ENCODE measurements at regions not wholly inside any gene's neighbourhood (a gene's known extent, or its start where the extent isn't known, plus 50 kb on each side); places are given as distances from the start of the nearest gene placed in this dataset.
"Not testable (repeated sequence)": the region's sequence is repeated elsewhere in the genome, so short reads cannot be mapped to it uniquely, and the experiment has no call there.

DNA sequence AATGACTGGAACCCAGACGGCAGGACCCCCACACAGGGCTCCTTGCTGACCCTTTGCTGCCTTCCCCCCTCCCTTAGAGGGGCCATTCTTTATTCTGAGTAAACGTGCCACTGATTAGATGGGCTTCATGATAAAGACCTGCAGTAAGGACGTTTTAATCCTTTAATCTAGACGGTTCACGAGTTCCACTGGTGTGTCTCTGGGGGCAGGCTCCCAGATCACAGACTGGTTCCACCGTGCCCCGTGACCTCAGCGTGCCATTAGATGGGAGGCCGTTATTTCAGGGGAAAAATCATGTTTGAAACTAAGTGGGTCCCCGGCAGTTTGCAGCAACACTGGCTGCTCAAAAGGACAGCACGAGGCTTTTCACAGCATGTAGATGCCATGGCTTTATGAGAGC lies 246.9 kb upstream of the PLGLB2 start:
- not testable (repeated sequence) for H3K4me3 ChIP-seq (ENCODE audit: low read length)
- peak; percentile 0 for DNase-seq (ENCODE audit: low read depth)

GRCh38 chr2:87502948-87503347 lies 244.9 kb upstream of the PLGLB2 start:
- TF ChIP-seq CTCF (conservative IDR thresholded peaks at IDR 0.05; ENCODE audit: low read depth, low read length), result peak; percentile 6
- not testable (repeated sequence) for DNase-seq (ENCODE audit: low read depth); H3K4me3 ChIP-seq (ENCODE audit: low read length)

GRCh38 chr2:87505239-87505638 lies 242.6 kb upstream of the PLGLB2 start:
- not testable (repeated sequence) for DNase-seq (ENCODE audit: low read depth); H3K4me3 ChIP-seq (ENCODE audit: low read length)

GRCh38 chr2:87505909-87506308 lies 242.0 kb upstream of the PLGLB2 start:
- H3K4me3 ChIP-seq (ENCODE audit: low read length); DNase-seq (ENCODE audit: low read depth): not testable (repeated sequence)

DNA sequence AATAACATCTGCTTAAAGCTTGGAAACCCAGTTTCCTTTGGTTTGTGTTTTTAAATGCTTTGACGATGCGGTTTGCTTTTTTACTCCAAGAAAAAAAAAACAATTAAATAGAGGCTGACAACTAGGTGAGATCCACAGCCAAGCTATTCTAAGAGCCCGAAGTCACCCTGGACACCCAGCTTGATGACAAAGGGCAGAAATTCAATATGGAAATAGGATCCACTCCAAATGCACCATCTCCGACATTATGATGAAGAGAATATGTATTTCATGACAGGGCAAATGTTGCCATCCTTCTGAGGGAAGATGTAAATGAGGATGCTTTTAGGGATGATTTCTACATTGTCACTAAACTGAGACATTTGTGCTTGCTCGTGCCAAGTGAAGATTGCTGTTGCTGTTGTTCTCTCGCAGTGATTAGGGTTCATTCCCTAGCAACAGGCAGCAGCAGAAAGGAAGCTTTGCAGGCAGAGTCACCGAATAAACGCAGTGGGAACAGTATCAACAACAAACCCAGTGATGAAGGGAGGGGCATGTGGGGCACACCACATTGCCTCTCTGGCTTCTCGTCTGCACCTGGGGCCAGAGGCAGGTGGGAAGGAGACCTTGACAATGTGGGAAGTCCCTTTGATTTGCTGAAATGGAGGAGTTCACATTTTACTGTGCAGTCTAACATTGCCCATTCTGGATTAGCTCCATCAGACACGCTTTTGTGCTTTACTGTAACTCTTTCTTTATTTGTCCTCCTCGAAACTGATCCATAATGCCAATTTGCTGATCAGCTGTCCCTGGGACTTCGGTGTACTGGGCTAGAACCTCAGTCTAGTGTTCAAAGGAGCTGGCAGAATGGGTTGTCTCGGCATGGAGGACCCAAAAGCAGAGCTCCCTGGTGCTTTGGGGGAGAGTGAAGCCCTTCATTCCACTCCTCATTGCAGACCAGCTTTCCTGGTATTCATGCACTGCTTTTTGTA lies 240.2 kb upstream of the PLGLB2 start:
- not testable (repeated sequence) for H3K4me3 ChIP-seq (ENCODE audit: low read length); DNase-seq (ENCODE audit: low read depth)

DNA sequence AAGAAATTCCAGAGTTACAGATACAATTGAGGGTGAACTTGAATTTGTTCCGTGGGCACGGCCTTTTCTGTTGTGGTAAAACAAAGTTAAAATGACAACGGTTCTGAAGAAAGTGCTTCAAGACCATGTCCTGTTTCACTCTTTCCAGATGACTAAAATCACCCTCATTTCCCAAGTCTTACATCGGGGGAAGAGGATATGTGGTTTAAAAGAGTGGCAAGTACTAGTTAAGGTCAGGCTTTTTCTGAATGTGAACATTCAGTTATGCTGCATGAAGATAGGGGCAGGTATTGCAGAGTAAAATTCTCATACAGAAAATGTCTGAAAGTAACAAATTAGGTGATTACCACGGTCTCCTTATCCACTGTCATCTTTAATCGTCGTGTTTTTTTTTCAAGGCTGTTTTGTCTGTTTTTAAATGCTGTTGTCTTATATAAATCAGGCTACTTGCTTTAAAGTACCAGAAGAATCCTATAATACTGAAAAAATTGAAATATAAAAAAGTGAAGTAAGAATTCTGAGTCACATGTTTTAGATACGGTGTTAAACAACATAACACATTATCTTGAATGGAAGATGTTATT lies 236.6 kb upstream of the PLGLB2 start:
- DNase-seq (ENCODE audit: low read depth); H3K4me3 ChIP-seq (ENCODE audit: low read length): not testable (repeated sequence)

DNA sequence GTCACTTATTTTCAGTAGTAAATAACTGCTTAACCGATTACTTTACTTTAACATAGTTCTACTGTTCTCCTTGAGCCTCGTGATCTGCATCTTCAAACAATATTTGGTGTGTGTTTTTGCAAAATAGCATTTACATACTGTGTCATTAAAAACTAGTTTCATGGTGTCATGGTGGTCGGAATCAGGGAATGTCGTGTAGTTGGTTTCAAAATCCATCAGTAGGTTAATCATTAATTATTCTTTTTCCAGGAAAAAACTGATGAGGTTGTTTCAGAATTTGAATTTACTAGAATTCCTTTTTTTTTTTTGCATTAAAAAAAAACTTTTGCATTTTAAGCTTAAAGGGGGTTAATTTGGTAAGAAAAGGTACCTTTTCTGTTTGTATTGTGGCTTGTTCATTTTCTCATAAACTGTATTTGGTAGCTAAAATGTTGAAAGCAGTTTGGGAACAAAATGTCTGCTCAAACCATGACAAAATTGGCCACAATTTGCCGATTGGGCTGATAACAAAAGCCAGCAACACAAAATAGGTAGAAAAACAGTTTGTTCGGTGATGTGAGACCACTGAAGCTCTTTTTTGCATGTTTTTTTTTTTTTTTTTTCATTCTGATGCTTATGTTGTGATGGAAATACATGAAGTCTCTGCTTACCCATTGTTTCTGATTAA lies 234.9 kb upstream of the PLGLB2 start:
- H3K4me3 ChIP-seq (ENCODE audit: low read length), result not testable (repeated sequence)

GRCh38 chr2:87514034-87514433 lies 233.9 kb upstream of the PLGLB2 start:
- DNase-seq (ENCODE audit: low read depth); H3K4me3 ChIP-seq (ENCODE audit: low read length): not testable (repeated sequence)

More for the DNA sequence above, 234.9 kb upstream of the PLGLB2 start:
- DNase-seq (ENCODE audit: low read depth), result not testable (repeated sequence)

DNA sequence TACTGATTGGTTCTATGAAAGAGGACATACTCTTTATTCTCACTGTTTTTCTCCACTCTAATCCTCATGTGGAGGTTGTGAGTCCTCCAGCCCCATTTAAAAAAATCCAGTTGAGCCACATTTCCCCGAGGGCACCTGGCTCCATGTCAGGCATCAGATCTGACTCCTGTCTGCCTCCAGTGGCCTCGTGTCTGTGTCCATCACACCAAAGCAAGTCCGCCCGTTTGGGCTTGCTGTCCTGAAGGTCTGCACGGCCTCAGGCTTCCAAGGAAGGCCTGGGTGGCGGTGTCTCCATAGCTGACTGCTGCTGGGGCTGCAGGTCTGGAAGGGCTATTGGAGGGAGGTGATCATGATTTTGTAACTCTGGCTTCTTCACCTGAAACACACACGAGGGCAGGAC lies 233.4 kb upstream of the PLGLB2 start:
- not testable (repeated sequence) for H3K4me3 ChIP-seq (ENCODE audit: low read length); DNase-seq (ENCODE audit: low read depth)

GRCh38 chr2:87515226-87515625 lies 232.7 kb upstream of the PLGLB2 start:
- DNase-seq (ENCODE audit: low read depth); H3K4me3 ChIP-seq (ENCODE audit: low read length): not testable (repeated sequence)

DNA sequence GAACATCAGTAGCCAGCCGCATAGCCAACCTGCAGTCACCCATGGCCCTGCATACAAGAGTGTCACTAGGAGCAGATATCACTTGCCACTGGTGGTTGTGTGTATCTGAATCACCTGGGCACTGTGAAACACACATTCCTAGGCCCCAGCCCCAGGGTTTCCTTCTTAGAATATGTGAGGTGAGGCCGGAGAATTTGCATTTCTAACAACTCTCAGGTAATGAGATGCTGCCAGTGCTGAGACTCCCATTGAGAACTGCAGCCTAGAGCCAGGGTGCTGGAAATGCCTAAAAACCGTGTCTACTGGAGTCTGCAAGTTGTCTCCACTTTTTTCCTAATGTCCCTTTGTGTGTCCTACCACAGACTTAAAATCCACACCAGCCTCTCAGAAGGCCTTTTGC lies 232.0 kb upstream of the PLGLB2 start:
- DNase-seq (ENCODE audit: low read depth); H3K4me3 ChIP-seq (ENCODE audit: low read length): not testable (repeated sequence)

DNA sequence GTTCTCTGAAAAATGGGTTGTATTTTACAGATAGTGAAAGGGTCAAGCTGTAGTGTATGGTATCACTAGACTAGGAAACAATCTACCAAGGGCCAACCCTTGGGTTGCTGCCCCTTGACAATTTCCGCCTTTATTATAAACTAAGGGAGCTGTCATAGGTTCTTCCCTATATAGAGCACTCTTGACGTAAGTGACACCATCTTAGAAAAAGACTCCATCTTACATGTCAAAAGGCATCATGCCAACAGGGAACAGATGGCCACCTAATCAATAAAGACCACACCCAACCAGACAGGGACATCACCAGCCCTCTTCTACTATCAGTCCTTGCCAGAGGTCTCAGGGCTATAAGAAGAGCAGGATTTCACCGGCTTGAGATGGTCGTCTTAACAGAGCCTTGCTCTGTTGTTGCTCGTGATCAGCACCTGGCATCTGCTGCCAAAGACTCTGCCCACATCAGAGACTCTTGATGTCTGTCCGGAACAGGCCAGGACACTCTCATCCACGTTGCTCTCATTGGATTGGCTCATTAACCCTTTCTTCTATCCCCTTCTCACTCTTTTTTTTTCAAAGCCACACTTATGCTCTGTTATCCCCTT lies 231.4 kb upstream of the PLGLB2 start:
- not testable (repeated sequence) for DNase-seq (ENCODE audit: low read depth); H3K4me3 ChIP-seq (ENCODE audit: low read length)

- DNase-seq (ENCODE audit: low read depth); H3K4me3 ChIP-seq (ENCODE audit: low read length): not testable (repeated sequence)
Observed at GRCh38 chr2:87517438-87517837, 230.4 kb upstream of the PLGLB2 start.

DNA sequence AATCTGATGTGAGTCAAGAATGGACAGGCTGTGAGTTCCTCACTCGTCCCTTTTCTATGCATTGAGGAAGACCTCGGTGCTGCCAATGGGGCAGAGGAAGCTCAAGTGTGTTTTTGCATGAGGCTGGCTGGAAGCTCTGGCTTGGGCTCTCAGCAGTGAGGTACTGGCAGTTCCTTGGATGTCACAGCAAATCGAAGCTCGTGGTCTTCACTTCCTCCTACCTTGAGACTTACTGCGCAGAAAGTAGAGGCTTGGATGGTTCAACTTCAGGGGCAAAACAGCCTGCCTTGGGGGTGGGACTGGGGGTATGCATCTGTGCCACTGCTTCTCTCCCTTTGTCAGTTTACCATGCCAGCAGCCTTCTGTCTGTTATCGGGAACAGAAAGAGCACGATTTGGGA lies 229.8 kb upstream of the PLGLB2 start:
- not testable (repeated sequence) for DNase-seq (ENCODE audit: low read depth); H3K4me3 ChIP-seq (ENCODE audit: low read length)

DNA sequence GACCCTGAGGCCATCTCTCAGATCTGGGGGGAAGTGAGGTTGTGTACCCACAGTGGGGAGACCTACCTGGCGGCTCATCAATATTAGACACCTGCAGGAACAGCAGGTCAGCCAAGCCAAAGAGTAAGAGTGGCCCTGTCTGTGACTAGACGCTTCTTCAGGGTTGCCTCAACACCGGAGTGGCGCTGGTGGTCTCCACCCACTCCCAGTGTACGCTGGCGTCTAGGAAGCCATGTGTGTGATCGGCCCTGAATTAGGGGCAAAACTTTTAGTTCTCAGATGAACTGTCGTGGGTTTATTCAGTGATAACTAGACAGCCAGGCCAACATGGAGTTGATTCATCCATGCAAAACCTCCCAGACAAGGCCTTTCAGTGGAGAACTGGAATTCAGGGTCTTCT lies 229.3 kb upstream of the PLGLB2 start:
- not testable (repeated sequence) for DNase-seq (ENCODE audit: low read depth); H3K4me3 ChIP-seq (ENCODE audit: low read length)

GRCh38 chr2:87519158-87520011 lies 228.5 kb upstream of the PLGLB2 start:
- DNase-seq (ENCODE audit: low read depth); H3K4me3 ChIP-seq (ENCODE audit: low read length): not testable (repeated sequence)

- not testable (repeated sequence) for DNase-seq (ENCODE audit: low read depth); H3K4me3 ChIP-seq (ENCODE audit: low read length)
Observed at GRCh38 chr2:87521057-87521456, 226.8 kb upstream of the PLGLB2 start.

Data from retinal pigment epithelial cell (primary cell).